Activated CD8-positive, alpha-beta memory T cell treated with anti-CD3 and anti-CD28 coated beads, Interleukin-2, amount 10 ng/mL, durations not matched to agents 7 days and 5 days (primary cell): ENCODE measurements at regions not wholly inside any gene's neighbourhood (a gene's known extent, or its start where the extent isn't known, plus 50 kb on each side); places are given as distances from the start of the nearest gene placed in this dataset.

Source experiments
- ATAC-seq: fragments of 150-1000 bp; cut with Tn5 transposase; one replicate; pipeline ENCODE4 v1.10.0; 2021; ENCODE audit warnings: moderate library complexity
- CTCF ChIA-PET: fragments of 350-600 bp; sonication (Branson Sonifier 250); formaldehyde crosslinking; loops from one replicate; lab custom pipeline; 2021; ENCODE audit warnings: antibody characterized with exemption; lab: Charles Lee
- DNase-seq: peaks from one replicate; pipeline ENCODE4 v3.0.0-alpha.2; 2020
- H3K27ac Mint-ChIP-seq: one replicate; pipeline ENCODE4 v1.8.0; 2021; ENCODE audit warnings: mild to moderate bottlenecking, mixed read lengths
- H3K27me3 Mint-ChIP-seq: one replicate; pipeline ENCODE4 v1.8.0; 2021; ENCODE audit warnings: mixed read lengths
- H3K36me3 Mint-ChIP-seq: one replicate; pipeline ENCODE4 v1.8.0; 2021; ENCODE audit warnings: mild to moderate bottlenecking, mixed read lengths
- H3K4me1 Mint-ChIP-seq: one replicate; pipeline ENCODE4 v1.8.0; 2021; ENCODE audit warnings: mixed read lengths
- H3K4me3 Mint-ChIP-seq: one replicate; pipeline ENCODE4 v1.8.0; 2021; ENCODE audit warnings: mild to moderate bottlenecking, moderate library complexity, mixed read lengths
- H3K9me3 Mint-ChIP-seq: one replicate; pipeline ENCODE4 v1.8.0; 2022; ENCODE audit warnings: low read depth, mixed read lengths

DNA sequence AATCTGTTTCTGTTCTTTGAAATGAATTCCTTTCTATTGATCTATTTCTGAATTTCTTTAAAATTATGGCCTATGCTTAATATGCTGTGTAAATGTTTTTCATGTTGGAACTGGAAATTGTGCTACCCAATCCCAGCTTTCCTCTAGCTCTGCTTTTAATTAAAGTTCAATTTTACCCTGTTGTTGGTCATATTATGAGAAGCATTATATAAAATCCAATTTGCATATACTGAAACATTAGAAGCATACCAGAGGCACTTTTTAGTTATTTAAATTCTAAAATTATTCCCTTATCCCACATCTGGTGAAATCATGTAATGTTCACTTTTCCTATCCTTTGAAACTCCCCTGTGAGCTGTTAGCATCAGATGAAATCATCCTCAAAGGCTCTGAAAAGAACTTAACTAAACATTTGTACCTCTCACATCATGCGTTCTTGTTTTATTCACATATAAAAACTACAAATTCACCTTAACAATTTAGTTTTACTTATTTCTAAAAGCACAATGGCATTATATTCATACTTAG, 160.6 kb upstream of the COL21A1 start:
- Mint-ChIP-seq H3K9me3 (no peaks in the 10 kb centered on the region), H3K36me3 (no peaks in the 10 kb centered on the region), H3K27me3 (no peaks in the 10 kb centered on the region), H3K27ac (no peak overlapping the region), H3K4me1 (no peaks in the 10 kb centered on the region), H3K4me3 (no peak overlapping the region)
- DNase-seq = no peak
- no peak for ATAC-seq
- CTCF ChIA-PET = no interaction called here

DNA sequence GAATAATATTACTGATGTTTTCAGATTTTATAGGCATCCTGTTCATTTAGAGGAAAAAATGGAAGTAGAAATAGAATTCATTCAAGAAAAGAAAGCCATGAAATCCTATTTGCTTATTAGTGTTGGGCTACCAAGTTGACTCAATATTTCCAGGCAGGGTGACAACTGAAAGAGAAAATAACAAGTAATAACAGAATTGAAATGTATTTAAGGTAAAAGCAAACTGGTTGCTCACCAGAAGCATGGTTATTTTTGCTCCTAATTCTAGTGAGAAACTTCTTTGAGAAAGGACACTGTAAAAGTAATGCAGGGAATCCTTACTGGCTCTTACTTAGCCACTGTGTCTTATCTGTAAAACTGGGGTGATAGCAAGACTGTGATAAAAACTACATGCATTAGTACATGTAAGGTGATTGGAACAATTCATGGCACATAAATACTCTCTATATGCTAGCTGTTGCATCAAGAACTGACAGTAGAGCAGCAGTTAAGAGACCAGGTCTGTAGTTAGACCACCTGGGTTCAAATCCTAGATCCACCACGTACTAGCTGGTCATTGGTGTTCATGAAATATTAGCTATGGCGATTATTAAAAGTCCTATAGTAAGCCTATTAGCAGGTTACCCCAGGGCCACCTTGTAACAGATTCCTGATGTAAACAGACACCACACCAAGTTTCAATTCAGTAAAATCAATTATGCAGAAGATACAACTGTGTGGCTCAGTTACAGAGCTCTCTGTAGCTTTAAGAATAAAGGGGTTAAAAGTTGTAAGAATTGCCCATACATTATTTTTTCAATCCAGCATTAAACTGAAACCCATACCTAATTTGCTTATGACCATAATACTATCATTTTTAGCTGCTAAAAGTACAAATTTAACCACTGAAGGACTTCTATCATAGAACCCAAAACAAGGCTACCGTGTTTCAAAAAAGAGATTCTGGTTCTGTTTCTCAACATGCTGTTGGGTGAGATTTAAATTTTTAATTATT, 159.2 kb upstream of the COL21A1 start:
- CTCF ChIA-PET = no interaction called here
- H3K27me3 Mint-ChIP-seq = no peaks in the 10 kb centered on the region
- H3K9me3 Mint-ChIP-seq = no peaks in the 10 kb centered on the region

DNA sequence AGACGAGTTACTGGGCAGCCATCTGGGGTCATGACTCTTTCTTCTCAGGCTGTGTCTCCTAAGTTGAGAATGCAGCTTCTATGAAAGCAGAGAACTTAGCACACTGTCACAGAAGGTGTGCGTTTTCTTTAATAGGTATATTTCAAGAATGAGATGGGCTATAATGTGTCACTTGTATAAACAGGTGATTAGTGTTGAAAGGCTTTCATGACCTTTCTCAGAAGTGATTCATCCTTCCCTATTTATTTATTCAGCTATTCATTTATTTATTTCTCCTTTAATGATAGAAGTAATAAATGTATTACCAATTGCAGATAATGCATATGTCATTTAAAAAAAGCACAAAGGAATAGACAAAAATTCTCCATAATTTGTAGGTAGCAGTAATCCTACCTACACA, 157.2 kb upstream of the COL21A1 start:
- Mint-ChIP-seq H3K27ac (no peak overlapping the region), H3K4me3 (no peak overlapping the region), H3K27me3 (no peaks in the 10 kb centered on the region), H3K4me1 (no peaks in the 10 kb centered on the region), H3K36me3 (no peaks in the 10 kb centered on the region), H3K9me3 (peaks cover 3% of the 10 kb centered on the region)
- ATAC-seq = no peak
- no peak for DNase-seq
- CTCF ChIA-PET = no interaction called here

More for the DNA sequence above, 159.2 kb upstream of the COL21A1 start:
- Mint-ChIP-seq H3K4me3 (no peak overlapping the region), H3K36me3 (no peaks in the 10 kb centered on the region), H3K4me1 (no peaks in the 10 kb centered on the region), H3K27ac (no peak overlapping the region)
- ATAC-seq (no peak), DNase-seq (no peak)

DNA sequence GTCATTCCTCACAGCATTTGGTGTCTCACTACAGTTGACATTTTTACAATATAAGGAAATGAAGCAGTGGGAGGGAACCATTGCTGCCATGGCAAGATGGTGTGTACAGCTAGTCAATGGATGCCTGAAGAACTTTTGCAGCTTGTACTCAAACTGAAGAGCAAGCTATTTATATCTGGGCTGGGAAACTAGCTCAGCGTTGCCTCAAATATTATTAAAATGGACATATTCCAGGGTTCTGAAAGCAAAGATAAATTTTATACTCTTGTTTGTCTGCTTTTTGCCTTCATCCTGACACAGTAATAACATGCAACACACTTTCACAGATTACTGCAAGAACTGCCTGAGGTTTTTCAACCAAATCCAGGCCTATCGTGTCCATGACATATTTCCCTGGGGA, 156.4 kb upstream of the COL21A1 start:
- CTCF ChIA-PET = interaction anchor here (0.5 kb wide), 1 partner anchor 8 kb away, joined by 3 read pairs; no protein-coding TSS in a partner anchor
- ATAC-seq (no peak), DNase-seq (no peak)
- no peaks in the 10 kb centered on the region for H3K27me3 Mint-ChIP-seq
- no peaks in the 10 kb centered on the region for H3K36me3 Mint-ChIP-seq
- H3K4me1 Mint-ChIP-seq = no peaks in the 10 kb centered on the region
- H3K4me3 Mint-ChIP-seq = no peak overlapping the region
- peaks cover 3% of the 10 kb centered on the region for H3K9me3 Mint-ChIP-seq
- H3K27ac Mint-ChIP-seq = no peak overlapping the region

DNA sequence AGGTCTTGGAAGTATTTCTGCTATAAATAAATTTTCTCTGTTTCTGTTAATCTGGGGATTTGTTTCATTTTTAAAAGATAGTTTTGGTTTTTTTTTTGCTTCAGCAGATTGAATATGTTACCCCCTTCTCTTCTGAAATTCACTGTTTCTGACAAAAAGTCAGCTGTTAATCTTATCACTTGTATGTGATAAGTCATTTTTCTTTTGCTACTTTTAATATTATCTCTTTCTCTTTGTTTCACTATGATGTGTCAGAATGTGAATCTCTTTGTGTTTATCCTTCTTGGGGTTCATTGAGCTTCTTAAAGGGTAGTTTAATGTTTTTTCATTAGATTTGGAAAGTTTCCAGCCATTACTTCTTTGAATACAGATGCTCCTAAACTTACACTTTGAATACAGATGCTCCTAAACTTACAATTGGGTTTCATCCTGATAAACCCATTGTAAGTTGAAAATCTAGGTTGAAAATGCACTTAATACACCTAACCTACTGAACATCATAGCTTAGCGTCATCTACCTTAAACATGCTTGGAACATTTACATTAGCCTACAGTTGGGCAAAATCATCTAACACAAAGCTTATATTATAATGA, 154.2 kb upstream of the COL21A1 start:
- no peak for DNase-seq

DNA sequence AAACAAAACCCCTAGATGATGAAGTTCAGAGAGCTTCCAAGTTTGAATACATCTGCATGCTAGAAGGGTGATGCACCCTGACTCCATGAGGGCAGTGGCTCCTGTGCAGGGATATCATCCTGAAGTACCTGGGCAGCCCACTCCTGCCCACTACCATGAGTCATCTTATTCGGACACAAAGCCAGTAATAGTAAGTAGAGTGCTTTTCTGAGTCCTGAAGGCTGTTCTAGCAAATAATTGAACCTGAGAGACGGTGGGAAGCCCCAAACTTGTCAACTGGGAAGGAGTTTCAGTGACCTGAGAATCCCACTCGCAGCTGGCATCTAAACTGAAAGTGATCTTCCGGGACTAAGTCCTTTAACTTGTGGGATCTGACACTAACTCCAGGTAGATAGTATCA, 152.9 kb upstream of the COL21A1 start:
- Mint-ChIP-seq H3K27me3 (no peaks in the 10 kb centered on the region), H3K27ac (no peak overlapping the region), H3K9me3 (peaks cover 3% of the 10 kb centered on the region), H3K36me3 (no peaks in the 10 kb centered on the region), H3K4me1 (no peaks in the 10 kb centered on the region), H3K4me3 (no peak overlapping the region)
- no peak for ATAC-seq
- CTCF ChIA-PET = no interaction called here
- no peak for DNase-seq

More for the DNA sequence above, 154.2 kb upstream of the COL21A1 start:
- peaks cover 3% of the 10 kb centered on the region for H3K9me3 Mint-ChIP-seq
- no peak overlapping the region for H3K27ac Mint-ChIP-seq
- CTCF ChIA-PET = no interaction called here
- no peaks in the 10 kb centered on the region for H3K36me3 Mint-ChIP-seq
- no peak overlapping the region for H3K4me3 Mint-ChIP-seq
- no peaks in the 10 kb centered on the region for H3K4me1 Mint-ChIP-seq
- ATAC-seq = no peak
- no peaks in the 10 kb centered on the region for H3K27me3 Mint-ChIP-seq

DNA sequence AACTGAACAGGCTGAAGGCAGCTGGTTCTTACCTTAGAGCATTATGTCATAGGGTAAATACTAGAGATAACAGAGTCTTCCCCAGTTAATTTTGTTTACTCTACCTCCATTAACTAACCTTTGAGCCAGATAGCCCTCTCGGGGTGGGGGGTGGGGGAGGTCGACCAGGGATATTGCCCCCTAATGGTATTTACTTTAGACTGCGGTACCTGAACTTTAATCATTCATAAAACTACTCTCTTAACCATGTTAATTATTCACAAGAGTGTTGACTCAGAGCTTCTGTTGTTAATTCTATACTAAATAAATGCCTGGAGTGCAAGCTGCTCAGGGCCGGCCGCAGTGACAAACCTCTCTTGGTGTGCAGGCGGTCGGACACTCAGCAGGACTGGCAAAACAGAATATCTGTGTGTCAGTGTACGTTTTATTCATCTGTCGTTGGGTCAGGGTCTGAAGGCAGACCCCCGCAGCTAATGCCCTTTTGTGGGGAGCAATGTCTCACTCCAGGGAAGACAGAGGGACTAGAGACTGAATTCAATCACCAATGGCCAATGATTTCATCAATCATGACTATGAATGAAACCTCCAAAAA, 152.4 kb upstream of the COL21A1 start:
- peaks cover 3% of the 10 kb centered on the region for H3K9me3 Mint-ChIP-seq
- no peak overlapping the region for H3K4me3 Mint-ChIP-seq
- no peak for ATAC-seq
- H3K36me3 Mint-ChIP-seq = no peaks in the 10 kb centered on the region
- H3K4me1 Mint-ChIP-seq = no peaks in the 10 kb centered on the region
- no peak overlapping the region for H3K27ac Mint-ChIP-seq
- H3K27me3 Mint-ChIP-seq = no peaks in the 10 kb centered on the region
- no peak for DNase-seq
- CTCF ChIA-PET = no interaction called here

DNA sequence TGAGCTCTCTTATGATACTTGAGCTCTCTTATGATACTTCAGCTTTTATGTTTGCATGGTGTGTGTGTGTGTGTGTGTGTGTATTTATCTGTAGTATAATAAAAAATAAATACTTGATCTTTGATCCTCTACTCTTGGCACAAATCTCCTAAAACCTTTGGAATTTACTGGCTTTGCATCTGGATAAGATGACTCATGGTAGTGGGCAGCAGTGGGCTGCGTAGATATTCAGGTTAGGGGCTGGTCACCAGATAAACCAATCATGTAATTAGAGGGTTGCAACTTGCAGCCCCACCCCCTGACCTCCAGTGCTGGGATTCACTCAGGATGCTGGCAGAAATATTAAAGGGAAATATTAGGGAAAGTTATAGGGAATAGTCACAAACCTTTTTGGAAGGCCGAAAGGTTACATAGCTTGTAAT, 151.9 kb upstream of the COL21A1 start:
- DNase-seq (no peak), ATAC-seq (no peak)
- peaks cover 3% of the 10 kb centered on the region for H3K9me3 Mint-ChIP-seq
- no peaks in the 10 kb centered on the region for H3K27me3 Mint-ChIP-seq
- H3K4me1 Mint-ChIP-seq = no peaks in the 10 kb centered on the region
- no peak overlapping the region for H3K4me3 Mint-ChIP-seq
- no peaks in the 10 kb centered on the region for H3K36me3 Mint-ChIP-seq
- no peak overlapping the region for H3K27ac Mint-ChIP-seq
- CTCF ChIA-PET = no interaction called here

DNA sequence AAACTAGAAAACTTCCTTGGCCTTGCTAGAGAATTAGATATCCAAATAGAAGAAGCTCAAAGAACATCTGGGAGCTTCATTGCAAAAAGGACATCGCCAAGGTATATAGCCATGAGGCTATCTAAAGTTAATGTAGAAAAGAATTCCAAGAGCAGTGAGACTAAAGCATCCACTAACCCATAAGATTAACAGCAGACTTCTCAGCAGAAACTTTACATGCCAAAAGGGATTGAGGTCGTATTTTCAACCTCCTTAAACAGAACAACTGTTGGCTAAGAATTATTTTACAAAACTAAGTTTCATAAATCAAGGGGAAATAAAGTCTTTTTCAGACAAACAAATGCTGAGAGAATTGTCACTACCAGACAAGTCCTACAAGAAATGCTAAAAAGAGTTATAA, 149.1 kb upstream of the COL21A1 start:
- no peak for DNase-seq
- H3K4me1 Mint-ChIP-seq = no peaks in the 10 kb centered on the region

DNA sequence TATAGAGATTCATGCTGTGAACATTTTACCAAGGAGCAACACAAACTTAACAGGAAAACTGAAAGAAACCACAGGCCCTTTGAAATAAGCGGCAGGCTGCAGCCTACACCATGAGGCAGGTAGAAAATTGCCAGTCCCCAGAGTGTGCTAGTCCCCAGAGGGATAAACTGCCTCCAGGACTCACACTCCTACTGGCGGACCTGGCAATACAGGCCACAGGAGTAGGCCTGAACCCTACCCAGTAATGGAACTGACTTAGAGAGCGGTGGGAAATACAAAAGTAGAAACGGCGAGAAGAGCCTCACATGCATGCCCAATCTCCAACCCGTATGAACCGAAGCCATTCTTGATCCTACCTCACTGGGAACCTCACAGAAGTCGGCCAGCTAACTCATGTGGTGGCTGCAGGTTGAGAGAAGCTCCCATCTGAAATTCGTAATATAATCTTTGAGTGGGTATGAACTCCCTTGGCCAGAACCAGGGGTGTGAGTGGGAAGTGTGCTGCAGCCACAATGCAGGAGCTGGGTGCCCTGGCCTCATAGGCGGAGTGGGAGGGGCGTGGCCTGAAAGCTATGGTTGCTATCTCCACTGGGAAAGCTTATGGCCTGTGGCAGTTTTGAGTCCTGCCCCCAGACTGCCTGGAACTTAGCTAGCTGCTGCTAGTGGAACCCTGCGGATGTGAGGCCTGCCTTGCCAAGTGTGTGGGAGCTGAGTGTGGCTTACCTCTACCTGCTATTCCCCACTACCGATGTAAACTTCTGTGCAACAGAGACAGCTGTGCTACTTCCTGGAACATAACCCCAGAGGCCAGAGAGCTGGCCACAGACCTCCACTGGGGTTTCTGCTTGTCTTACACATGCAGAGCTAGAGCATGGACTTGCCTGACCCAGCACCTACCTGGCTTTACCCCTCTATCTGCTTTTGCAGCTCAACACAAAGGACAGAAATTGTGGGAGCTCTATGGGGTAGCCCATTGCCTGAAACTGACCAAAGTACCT, 146.5 kb upstream of the COL21A1 start:
- H3K4me1 Mint-ChIP-seq = no peaks in the 10 kb centered on the region
- CTCF ChIA-PET = no interaction called here

More for the DNA sequence above, 149.1 kb upstream of the COL21A1 start:
- Mint-ChIP-seq H3K27ac (no peak overlapping the region), H3K36me3 (no peaks in the 10 kb centered on the region), H3K27me3 (no peaks in the 10 kb centered on the region), H3K9me3 (peaks cover 3% of the 10 kb centered on the region), H3K4me3 (no peak overlapping the region)
- ATAC-seq = no peak
- CTCF ChIA-PET = no interaction called here

DNA sequence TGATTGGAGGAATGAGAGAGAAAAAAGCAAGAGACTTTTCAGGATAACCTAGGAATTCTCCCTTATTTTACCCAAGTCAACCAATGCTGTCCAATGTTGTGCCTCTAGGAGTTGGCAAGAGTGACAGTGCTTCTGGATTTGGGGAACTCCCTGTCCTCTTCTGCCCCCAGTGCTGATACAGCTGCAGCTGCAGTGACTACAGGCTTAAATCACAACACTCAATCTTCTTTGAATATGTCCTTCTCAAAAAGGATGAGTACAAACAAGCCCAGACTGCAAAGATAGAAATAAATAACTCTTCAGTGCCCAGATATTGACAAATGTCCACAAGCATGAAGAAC, 141.0 kb upstream of the COL21A1 start:
- Mint-ChIP-seq H3K4me1 (no peaks in the 10 kb centered on the region), H3K9me3 (no peaks in the 10 kb centered on the region), H3K27ac (no peak overlapping the region), H3K36me3 (no peaks in the 10 kb centered on the region), H3K4me3 (no peak overlapping the region), H3K27me3 (no peaks in the 10 kb centered on the region)
- DNase-seq = no peak
- CTCF ChIA-PET = no interaction called here
- ATAC-seq = no peak

More for the DNA sequence above, 146.5 kb upstream of the COL21A1 start:
- Mint-ChIP-seq H3K4me3 (no peak overlapping the region), H3K9me3 (no peaks in the 10 kb centered on the region), H3K27ac (no peak overlapping the region), H3K36me3 (no peaks in the 10 kb centered on the region), H3K27me3 (no peaks in the 10 kb centered on the region)
- no peak for ATAC-seq
- no peak for DNase-seq

DNA sequence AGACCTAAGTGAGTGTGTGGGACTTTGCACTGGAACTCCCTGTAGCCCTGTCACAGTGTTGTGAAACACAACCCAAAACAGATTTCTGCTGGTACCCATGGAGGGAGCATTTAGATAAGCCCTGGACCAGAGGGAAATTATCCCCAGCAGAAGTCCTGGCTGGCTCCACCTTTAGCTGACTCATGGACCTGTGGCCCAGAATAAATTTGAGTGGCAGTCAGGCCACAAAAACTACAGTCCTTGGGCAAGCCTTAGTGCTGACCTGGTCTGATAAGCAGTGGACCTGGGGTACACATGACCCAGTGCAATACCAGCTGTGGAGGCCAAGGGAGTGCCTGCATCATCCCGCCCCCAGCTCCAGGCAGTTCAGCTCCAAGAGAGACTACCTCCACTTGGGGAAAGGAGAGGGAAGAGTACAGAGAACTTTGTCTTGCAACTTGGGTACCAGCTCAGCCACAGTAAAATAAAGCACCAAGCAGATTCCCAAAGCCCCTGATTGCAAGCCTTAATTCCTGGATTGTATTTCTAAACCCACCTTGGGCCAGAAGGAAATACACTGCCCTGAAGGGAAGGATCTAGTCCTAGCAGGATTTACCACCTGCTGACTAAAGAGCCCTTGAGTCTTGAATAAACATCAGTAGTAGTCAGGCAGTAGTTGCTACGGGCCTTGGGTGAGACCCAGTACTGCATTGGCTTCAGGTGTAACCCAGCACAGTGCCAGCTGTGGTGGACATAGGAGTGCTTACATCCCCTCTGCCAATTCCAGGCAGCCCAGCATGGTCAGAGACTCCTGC, 140.4 kb upstream of the COL21A1 start:
- Mint-ChIP-seq H3K36me3 (no peaks in the 10 kb centered on the region), H3K9me3 (no peaks in the 10 kb centered on the region), H3K27me3 (no peaks in the 10 kb centered on the region), H3K4me3 (no peak overlapping the region), H3K4me1 (no peaks in the 10 kb centered on the region), H3K27ac (no peak overlapping the region)
- DNase-seq (no peak), ATAC-seq (no peak)
- CTCF ChIA-PET = no interaction called here
